HepG2 (cell line): ENCODE measurements at regions not wholly inside any gene's neighbourhood (a gene's known extent, or its start where the extent isn't known, plus 50 kb on each side); places are given as distances from the start of the nearest gene placed in this dataset.

Experiments used
- ATAC-seq: fragments of 200-7000 bp; cut with Tn5 transposase; 3 replicates; pipeline ENCODE4 v1.9.1; 2020; ENCODE audit warnings: mild to moderate bottlenecking, moderate library complexity
- BruUV-seq: library from RNA; stranded (reverse); fragments of 400-500 nt; replicated peaks from 2 replicates; lab custom pipeline; 2021; lab: Mats Ljungman, UMichigan
- CTCF ChIA-PET: fragments of 300-600 bp; formaldehyde crosslinking; extraction: SDS; loops from one replicate; lab custom pipeline; 2021; ENCODE audit warnings: low total read pairs, inconsistent platforms, low intra/inter-chr PET ratio; lab: Yijun Ruan, JAX
- POLR2A ChIA-PET: fragments of 350-600 bp; sonication (Branson Sonifier 250); formaldehyde crosslinking; loops from one replicate; lab custom pipeline; 2020; ENCODE audit warnings: antibody characterized with exemption, inconsistent platforms; lab: Yijun Ruan, JAX
- DNase-seq: peaks from one replicate; pipeline ENCODE4 v3.0.0-alpha.2; 2015; ENCODE audit warnings: low spot score
- FAIRE-seq: peaks from 3 replicates; lab custom pipeline; 2011; peaks lifted over from hg19 to GRCh38; lab: Jason Lieb, UNC
- H2AFZ ChIP-seq: one replicate; pipeline ENCODE4 v1.6.1; 2011; ENCODE audit warnings: low read length, inconsistent platforms
- H3K27ac ChIP-seq: fragments of 300-600 bp; 3 replicates; pipeline ENCODE4 v1.8.0; 2011; ENCODE audit warnings: mixed run types, mild to moderate bottlenecking, mixed read lengths, low read length, inconsistent platforms; ENCODE audit not compliant: insufficient read depth; ENCODE audit errors: extremely low read length
- H3K27me3 ChIP-seq, 2 experiments: fragments of 200-600 bp in 1 of 2; 2 replicates in 1 of 2; 3 replicates in 1 of 2; pipeline versions ENCODE4 v1.6.0 to v1.8.0; 2011; ENCODE audit warnings: low read length in 2 of 2, mild to moderate bottlenecking in 2 of 2, moderate library complexity in 2 of 2, inconsistent platforms in 1 of 2; ENCODE audit not compliant: insufficient read depth in 2 of 2, control insufficient read depth in 1 of 2
- H3K36me3 ChIP-seq, 2 experiments: fragments of 200-600 bp in 1 of 2; replicated peaks in 1 of 2; 2 replicates in 1 of 2; 3 replicates in 1 of 2; pipeline versions ENCODE4 v1.5.1 to v1.8.0; 2011; ENCODE audit warnings: low read length in 2 of 2, inconsistent platforms in 1 of 2; ENCODE audit not compliant: insufficient read depth in 2 of 2, control insufficient read depth in 1 of 2
- H3K4me1 ChIP-seq: 2 replicates; pipeline ENCODE4 v1.5.1; 2012; ENCODE audit warnings: low read length, inconsistent platforms; ENCODE audit not compliant: insufficient read depth
- H3K4me2 ChIP-seq: 2 replicates; pipeline ENCODE4 v1.6.0; 2011; ENCODE audit warnings: low read depth, low read length, inconsistent platforms
- H3K4me3 ChIP-seq, 3 experiments: fragments of 200-600 bp in 1 of 3; sonication (generic), shearing (Covaris generic) in 1 of 3; replicated peaks in 1 of 3; 2 replicates each; pipeline ENCODE4 v1.5.1; 2011 to 2016; ENCODE audit warnings: low read length in 3 of 3, inconsistent platforms in 2 of 3, low read depth in 2 of 3, mild to moderate bottlenecking in 2 of 3, control low read depth in 1 of 3, mixed read lengths in 1 of 3; ENCODE audit not compliant: insufficient read depth in 1 of 3
- H3K79me2 ChIP-seq: one replicate; pipeline ENCODE4 v1.6.1; 2011; ENCODE audit warnings: low read length, inconsistent platforms; ENCODE audit not compliant: insufficient read depth
- H3K9ac ChIP-seq: 2 replicates; pipeline ENCODE4 v1.6.0; 2011; ENCODE audit warnings: mild to moderate bottlenecking, low read depth, low read length, inconsistent platforms; ENCODE audit not compliant: insufficient read depth
- H3K9me3 ChIP-seq: 2 replicates; pipeline ENCODE4 v1.5.1; 2012; ENCODE audit warnings: mild to moderate bottlenecking, low read length
- H4K20me1 ChIP-seq: 2 replicates; pipeline ENCODE4 v1.6.0; 2011; ENCODE audit warnings: inconsistent platforms, mild to moderate bottlenecking, low read length, moderate library complexity; ENCODE audit not compliant: insufficient read depth
- KIAA2018 ChIP-seq: sonication (generic); formaldehyde crosslinking; IDR thresholded peaks from 2 replicates; pipeline ENCODE4 v1.5.0; 2020; ENCODE audit warnings: mild to moderate bottlenecking, missing genetic modification reagents, borderline replicate concordance
- MXD1 ChIP-seq: sonication (generic); formaldehyde crosslinking; IDR thresholded peaks from 2 replicates; pipeline ENCODE4 v1.4.0; 2020; ENCODE audit warnings: mild to moderate bottlenecking, missing genetic modification reagents
- PHF20 ChIP-seq: sonication (generic); formaldehyde crosslinking; IDR thresholded peaks from 2 replicates; pipeline ENCODE4 v1.5.0; 2020; ENCODE audit warnings: mild to moderate bottlenecking, missing genetic modification reagents
- PRMT3 ChIP-seq: sonication (generic); formaldehyde crosslinking; IDR thresholded peaks from 2 replicates; pipeline ENCODE4 v1.8.1; 2022; ENCODE audit warnings: low read depth, mild to moderate bottlenecking, moderate library complexity, missing genetic modification reagents, borderline replicate concordance
- SOX13 ChIP-seq, 3 experiments: fragments of 450-650 bp in 1 of 3; sonication (generic) in 1 of 3; formaldehyde crosslinking in 1 of 3; IDR thresholded peaks in 2 of 3; conservative IDR thresholded peaks in 1 of 3; 2 replicates each; pipeline versions ENCODE4 v1.5.0 to v1.6.1; 2016 to 2020; ENCODE audit warnings: antibody characterized with exemption in 1 of 3, mild to moderate bottlenecking in 1 of 3, missing compliant biosample characterization in 1 of 3, missing genetic modification reagents in 1 of 3, moderate library complexity in 1 of 3
- TCF7L2 ChIP-seq: IDR thresholded peaks from 2 replicates; pipeline ENCODE4 v1.6.1; 2011; ENCODE audit warnings: mild to moderate bottlenecking, low read depth, low read length, moderate library complexity
- ZFP1 ChIP-seq: IDR thresholded peaks from 2 replicates; pipeline ENCODE4 v1.6.1; 2016
- ZNF30 ChIP-seq: sonication (generic); formaldehyde crosslinking; IDR thresholded peaks from 2 replicates; pipeline ENCODE4 v1.5.0; 2020; ENCODE audit warnings: mild to moderate bottlenecking, missing genetic modification reagents
- ZNF329 ChIP-seq: sonication (generic); formaldehyde crosslinking; IDR thresholded peaks from 2 replicates; pipeline ENCODE4 v1.9.0; 2021; ENCODE audit warnings: low read depth, mild to moderate bottlenecking, missing genetic modification reagents
- ZNF331 ChIP-seq: sonication (generic); formaldehyde crosslinking; IDR thresholded peaks from 2 replicates; pipeline ENCODE4 v1.4.0; 2020; ENCODE audit warnings: missing genetic modification reagents
- ZNF563 ChIP-seq: sonication (generic); formaldehyde crosslinking; IDR thresholded peaks from 2 replicates; pipeline ENCODE4 v1.8.0; 2022; ENCODE audit warnings: mild to moderate bottlenecking, moderate library complexity, missing genetic modification reagents
- ZNF569 ChIP-seq: sonication (generic); formaldehyde crosslinking; IDR thresholded peaks from 2 replicates; pipeline ENCODE4 v1.5.0; 2020; ENCODE audit warnings: mild to moderate bottlenecking, missing genetic modification reagents, moderate library complexity, borderline replicate concordance
- ZNF615 ChIP-seq: sonication (generic); formaldehyde crosslinking; IDR thresholded peaks from 2 replicates; pipeline ENCODE4 v1.5.0; 2020; ENCODE audit warnings: mild to moderate bottlenecking, missing genetic modification reagents, borderline replicate concordance
- ZNF670 ChIP-seq: sonication (generic); formaldehyde crosslinking; IDR thresholded peaks from 2 replicates; pipeline ENCODE4 v1.8.0; 2022; ENCODE audit warnings: mild to moderate bottlenecking, missing genetic modification reagents, borderline replicate concordance
- WGBS: methylation state at CpG from one replicate; pipeline ENCODE4 v1.1.6; 2017; ENCODE audit warnings: low lambda C conversion rate; 5-methylcytosine and 5-hydroxymethylcytosine counted together
- in situ Hi-C: cut with HindIII; loops from 2 replicates; pipeline ENCODE4 v1.10.0; 2017; ENCODE audit warnings: low pct_unique_long_range_greater_than_20kb; ENCODE audit not compliant: extremely low pct_ligation_motif_present
- intact Hi-C: fragments of 100-400 bp; cut with micrococcal nuclease; formaldehyde crosslinking; loops from one replicate; pipeline ENCODE4 v1.10.0; 2022; ENCODE audit not compliant: unreplicated experiment
- TF ChIP-seq, protein P1 (sequence below): IDR thresholded peaks from 2 replicates; pipeline ENCODE4 v1.6.1; 2016

DNA sequence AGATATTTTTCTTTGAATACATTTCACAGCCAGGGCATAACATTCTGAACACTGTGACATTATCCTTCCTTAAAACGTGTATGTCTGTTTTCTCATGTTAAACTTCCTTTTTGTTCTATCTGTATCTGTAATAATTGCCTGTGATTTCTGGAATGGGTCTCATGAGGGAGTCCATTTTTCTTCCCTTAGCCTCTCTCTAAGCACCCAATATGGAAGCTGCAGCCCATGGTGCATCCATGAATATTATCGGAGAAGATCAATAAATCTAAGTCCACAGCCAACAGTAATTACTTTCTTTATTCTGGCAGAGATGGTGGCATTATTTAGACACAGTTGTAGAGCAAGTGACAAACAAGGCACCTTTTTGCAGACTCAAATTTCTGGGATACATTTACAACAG is 671.1 kb downstream of the TUSC7 start:
- Histone ChIP-seq H3K27me3 (no peaks in the 10 kb centered on the region), H3K4me3 (no peak overlapping the region), H3K9ac (no peak overlapping the region), H3K27ac (no peak overlapping the region), H3K36me3 (no peaks in the 10 kb centered on the region), H4K20me1 (no peaks in the 10 kb centered on the region), H3K9me3 (no peaks in the 10 kb centered on the region; the same call in 1 of the 2 replicates), H2AFZ (no peak overlapping the region), H3K79me2 (no peaks in the 10 kb centered on the region)
- 2% methylated on average over 2 of the region's 2 CpGs for WGBS
- intact Hi-C loops, result no loop called here
- DNase-seq (no peak), ATAC-seq (no peak), FAIRE-seq (no peak)
- ChIA-PET CTCF (no interaction called here), POLR2A (no interaction called here)
- no TSS peak for BruUV-seq
- TF ChIP-seq ZNF331 (CRISPR knock-in tag), result no peak
- no peak for TF ChIP-seq ZNF563
- TF ChIP-seq ZNF329 (CRISPR knock-in tag), result no peak
- no peak for TF ChIP-seq ZNF569 (CRISPR knock-in tag)
- no peak for TF ChIP-seq ZNF615 (CRISPR knock-in tag)
- TF ChIP-seq ZNF670 (CRISPR knock-in tag), result no peak
- no peak for TF ChIP-seq ZNF30
- no peak for TF ChIP-seq KIAA2018 (CRISPR knock-in tag)
- TF ChIP-seq TCF7L2, result no peak
- no peak for TF ChIP-seq ZFP1
- TF ChIP-seq, protein P1, sequence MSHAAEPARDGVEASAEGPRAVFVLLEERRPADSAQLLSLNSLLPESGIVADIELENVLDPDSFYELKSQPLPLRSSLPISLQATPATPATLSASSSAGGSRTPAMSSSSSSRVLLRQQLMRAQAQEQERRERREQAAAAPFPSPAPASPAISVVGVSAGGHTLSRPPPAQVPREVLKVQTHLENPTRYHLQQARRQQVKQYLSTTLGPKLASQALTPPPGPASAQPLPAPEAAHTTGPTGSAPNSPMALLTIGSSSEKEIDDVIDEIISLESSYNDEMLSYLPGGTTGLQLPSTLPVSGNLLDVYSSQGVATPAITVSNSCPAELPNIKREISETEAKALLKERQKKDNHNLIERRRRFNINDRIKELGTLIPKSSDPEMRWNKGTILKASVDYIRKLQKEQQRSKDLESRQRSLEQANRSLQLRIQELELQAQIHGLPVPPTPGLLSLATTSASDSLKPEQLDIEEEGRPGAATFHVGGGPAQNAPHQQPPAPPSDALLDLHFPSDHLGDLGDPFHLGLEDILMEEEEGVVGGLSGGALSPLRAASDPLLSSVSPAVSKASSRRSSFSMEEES (CRISPR knock-in tag), result no peak
- no peak for TF ChIP-seq PHF20 (CRISPR knock-in tag)
- TF ChIP-seq SOX13 (IDR thresholded peaks at IDR 0.05), result no peak
- TF ChIP-seq SOX13 (CRISPR knock-in tag; conservative IDR thresholded peaks at IDR 0.05 in 1 of 2, IDR thresholded peaks at IDR 0.05 in 1 of 2), result no peak
- no peak for TF ChIP-seq MXD1 (CRISPR knock-in tag)
- TF ChIP-seq PRMT3 (CRISPR knock-in tag), result no peak
- TF ChIP-seq, all 625 proteins: peak for 0
- in situ Hi-C loops, result no loop called here
- Histone ChIP-seq H3K4me1 (no peaks in the 10 kb centered on the region), H3K4me2 (no peak overlapping the region)
